AG08395 (cell line): ENCODE measurements at regions not wholly inside any gene's neighbourhood (a gene's known extent, or its start where the extent isn't known, plus 50 kb on each side); places are given as distances from the start of the nearest gene placed in this dataset.
"Not testable (repeated sequence)": the region's sequence is repeated elsewhere in the genome, so short reads cannot be mapped to it uniquely, and the experiment has no call there.

Source experiments
- DNase-seq: peaks from one replicate; pipeline ENCODE4 v3.0.0; 2012; ENCODE audit warnings: mixed read lengths, low spot score

GRCh38 chr1:25171013-25171412 lies 61.3 kb downstream of the SYF2 start:
- not testable (repeated sequence) for DNase-seq

GRCh38 chr1:25170439-25170838 lies 61.9 kb downstream of the SYF2 start:
- DNase-seq = peak; percentile 1

- peak; percentile 1 for DNase-seq
Measured at GRCh38 chr1:25169610-25170009, 62.7 kb downstream of the SYF2 start.

DNA sequence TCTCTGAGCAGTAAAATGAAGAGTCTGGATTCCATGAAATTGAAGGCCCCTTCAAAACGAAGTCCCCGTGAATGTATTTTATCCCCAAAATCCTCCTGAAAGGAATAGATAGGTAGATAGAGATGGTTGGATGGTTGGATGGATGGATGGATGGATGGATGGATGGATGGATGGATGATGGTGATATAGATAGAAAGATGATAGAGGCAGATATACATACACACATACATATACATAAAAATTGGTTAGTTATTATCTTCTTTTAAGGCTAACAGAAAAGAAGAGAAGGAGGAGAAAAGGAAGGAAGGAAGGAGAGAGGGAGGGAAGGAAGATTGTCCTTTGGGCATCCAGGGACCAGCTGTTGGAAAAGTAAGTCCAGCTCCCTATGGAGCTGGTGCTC lies 63.1 kb downstream of the SYF2 start:
- no peak for DNase-seq

DNA sequence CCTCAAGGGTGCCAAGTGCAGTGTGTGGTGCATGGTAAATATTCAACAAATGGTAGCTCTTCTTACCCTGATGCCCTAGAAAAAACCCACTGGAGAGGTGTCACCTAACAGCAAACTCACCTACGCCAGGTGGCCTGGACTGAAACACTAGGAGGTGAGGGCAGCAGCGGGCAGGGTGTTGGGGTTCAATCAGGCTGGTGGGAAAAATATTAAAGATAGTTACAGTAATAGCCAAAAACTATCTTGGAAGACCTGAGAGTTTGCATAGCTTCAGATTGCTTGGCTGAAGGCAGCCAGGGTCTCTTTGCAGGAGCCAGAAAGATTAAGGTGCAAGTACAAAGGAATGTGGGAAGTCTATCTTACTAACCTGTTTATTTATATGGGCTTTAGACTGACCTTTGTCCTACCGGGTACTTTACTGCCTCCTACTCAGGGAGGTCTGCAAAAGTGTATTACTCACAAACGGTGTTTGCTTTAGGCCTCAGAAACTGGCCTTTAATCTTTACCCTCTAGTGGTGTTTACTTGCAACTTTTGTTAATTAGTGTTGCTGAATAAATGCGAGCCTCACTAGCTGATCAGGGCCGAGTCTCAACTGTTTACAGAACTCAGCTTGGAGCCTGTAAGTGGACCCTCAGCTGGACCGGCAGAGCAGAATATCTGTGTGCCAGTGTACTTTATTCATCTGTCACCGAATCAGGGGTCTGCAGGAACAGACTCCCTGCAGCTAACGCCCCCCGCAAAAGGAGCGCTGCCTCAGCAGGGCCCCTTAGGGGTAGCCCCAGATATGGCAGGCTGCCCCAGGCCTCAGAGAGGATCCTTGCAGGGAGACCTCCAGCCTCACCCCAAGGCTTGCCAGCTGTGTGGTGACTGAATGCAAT lies 63.9 kb downstream of the SYF2 start:
- peak; percentile 1 for DNase-seq

DNA sequence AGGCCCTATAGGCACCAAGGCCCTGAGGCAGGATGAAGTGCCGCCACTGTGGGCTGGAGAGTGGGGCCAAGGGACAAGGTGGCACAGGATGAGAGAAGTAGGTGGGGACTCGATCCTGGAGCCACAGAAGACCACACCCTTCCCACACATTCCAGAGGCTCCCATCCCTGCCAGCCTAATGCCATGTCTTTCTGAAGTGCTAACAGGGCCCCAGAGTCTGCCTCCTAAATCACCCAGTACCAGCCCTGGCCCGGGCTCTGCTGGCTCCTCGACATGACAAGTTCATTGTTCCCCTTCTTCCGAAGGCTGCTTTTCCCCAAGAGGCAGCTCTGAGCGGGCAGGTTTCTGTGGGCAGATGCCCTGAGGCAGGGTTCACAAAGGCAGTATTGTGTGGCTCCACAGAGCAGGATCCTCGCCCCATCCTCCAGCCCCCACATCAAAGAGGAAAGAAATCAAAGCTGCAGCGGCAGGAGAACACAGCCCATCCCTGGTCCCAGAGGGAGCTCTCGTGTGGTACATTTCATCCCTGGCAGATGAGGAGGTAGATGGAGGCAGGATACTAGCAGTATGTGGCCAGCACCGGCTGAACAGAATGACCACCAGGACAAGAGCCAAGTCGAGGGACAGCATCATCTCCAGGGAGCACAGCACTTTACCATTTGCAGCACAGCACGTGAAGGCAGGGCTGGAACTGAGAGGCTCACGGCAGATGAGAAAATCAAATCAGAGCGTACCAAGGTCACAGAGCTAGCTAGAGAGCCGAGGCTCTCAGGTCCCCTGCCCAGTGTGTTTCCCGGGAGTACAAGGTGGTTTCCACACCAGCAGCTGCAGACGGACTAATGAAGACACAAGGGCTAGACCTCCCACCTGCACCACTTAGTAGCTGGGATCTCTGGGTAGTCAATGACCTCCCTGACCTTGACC lies 64.8 kb downstream of the SYF2 start:
- DNase-seq = peak; percentile 1

DNA sequence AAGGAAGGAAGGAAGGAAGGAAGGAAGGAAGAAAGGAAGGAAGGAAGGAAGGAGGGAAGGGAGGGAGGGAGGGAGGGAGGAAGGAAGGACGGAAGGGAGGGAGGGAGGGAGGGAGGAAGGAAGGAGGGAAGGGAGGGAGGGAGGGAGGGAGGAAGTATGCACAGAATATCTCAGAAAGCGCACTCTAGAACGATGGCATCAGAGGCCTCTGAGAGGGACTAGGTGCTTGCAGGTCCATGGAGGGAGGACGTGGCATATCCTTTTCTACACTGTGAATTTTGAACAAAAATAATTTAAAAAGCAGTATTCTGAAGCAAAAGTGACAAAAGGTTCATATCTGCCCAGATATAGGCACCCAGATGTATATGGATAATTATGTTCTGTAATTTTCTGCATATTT lies 65.5 kb downstream of the SYF2 start:
- DNase-seq = no peak

- peak; percentile 1 for DNase-seq
Measured at GRCh38 chr1:25163986-25164385, 68.3 kb downstream of the SYF2 start.

DNA sequence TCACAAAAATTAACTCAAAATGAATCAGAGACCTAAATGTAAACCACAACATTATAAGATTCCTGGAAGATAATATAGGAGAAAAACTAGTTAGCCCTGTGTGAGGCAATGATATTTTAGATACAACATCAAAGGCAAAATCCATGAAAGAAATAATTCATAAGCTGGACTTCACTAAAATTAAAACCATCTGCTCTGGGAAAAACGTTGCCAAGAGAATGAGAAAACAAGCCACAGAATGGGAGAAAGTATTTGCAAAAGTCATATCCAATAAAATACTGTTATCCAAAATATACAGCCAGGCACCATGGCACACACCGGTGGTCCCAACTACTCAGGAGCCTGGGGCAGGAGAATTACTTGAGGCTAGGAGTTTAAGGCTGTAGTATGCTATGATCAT lies 70.3 kb downstream of the SYF2 start:
- peak; percentile 17 for DNase-seq

GRCh38 chr1:25157846-25158245 lies 74.5 kb downstream of the SYF2 start:
- no peak for DNase-seq

DNA sequence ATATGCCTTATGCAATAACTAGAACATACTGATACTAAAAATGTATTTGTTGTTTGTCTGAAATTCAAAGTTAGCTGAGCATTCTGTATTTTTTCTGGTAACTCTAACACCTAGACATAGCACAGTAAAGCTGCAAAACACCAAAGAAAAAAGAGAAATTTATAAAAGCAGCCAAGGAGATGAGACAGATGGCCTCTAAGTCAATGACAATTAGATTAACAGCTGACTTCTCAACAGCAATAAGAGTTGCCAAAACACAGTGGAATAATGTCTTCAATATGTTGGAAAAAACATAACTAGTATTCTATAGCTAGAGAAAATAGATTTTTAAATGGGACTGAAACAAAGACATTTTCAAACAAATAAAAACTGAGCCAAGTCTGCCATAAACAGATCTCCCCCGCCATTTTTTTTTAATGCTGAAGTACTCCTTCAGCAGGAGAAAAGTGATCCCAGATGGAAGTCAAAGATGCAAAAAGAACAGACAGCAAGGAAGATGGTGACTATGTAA lies 81.3 kb downstream of the SYF2 start:
- DNase-seq = no peak

- DNase-seq = no peak
Measured at GRCh38 chr1:25148673-25149300, 83.5 kb downstream of the SYF2 start.

DNA sequence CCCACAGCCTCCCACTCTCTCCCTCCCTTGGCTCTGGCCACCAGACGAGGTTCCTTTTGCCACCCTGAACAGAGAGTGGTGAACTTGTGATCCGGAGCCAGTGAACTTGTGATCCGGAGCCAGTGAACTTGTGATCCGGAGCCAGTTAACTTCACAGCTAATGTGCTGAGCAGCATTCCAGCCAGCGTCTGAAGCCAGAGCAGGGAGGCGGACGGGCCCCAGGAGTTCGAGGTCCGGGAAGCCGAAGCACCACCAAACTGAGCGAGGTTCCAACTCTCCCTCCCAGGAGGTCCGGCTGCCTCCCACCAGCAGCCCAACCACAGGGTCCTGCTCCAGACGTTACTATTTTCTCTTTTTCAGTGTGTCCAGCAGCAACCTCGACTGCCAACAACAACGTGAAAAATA lies 85.8 kb downstream of the SYF2 start:
- no peak for DNase-seq

GRCh38 chr1:25145775-25146393 lies 86.4 kb downstream of the SYF2 start:
- no peak for DNase-seq

GRCh38 chr1:25140073-25140797 lies 92.1 kb downstream of the SYF2 start:
- no peak for DNase-seq

- no peak for DNase-seq
Measured at GRCh38 chr1:25137521-25138395, 94.5 kb downstream of the SYF2 start.

GRCh38 chr1:25137106-25137505 lies 95.2 kb downstream of the SYF2 start:
- DNase-seq = no peak

DNA sequence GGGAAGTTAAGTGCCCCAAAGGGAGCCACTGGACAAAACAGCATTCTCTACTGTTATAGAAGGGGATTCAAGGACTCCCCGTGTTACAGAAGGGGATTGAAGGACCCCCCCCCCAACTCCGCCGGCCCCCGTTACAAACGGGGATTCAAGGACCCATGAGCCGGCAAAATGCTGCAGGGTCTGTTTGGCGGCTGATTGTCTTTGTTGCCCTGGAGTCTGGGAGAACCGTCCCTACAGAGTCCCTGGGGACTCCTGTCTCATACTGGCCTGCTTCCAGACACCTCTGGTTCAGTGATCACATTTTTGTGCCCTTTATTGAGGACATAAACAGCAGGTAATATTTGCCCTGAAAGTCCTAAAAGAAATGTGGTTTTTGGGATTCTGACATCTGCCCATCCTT lies 96.4 kb downstream of the SYF2 start:
- DNase-seq = no peak

- DNase-seq = no peak
Measured at GRCh38 chr1:25134801-25135461, 97.4 kb downstream of the SYF2 start.

DNA sequence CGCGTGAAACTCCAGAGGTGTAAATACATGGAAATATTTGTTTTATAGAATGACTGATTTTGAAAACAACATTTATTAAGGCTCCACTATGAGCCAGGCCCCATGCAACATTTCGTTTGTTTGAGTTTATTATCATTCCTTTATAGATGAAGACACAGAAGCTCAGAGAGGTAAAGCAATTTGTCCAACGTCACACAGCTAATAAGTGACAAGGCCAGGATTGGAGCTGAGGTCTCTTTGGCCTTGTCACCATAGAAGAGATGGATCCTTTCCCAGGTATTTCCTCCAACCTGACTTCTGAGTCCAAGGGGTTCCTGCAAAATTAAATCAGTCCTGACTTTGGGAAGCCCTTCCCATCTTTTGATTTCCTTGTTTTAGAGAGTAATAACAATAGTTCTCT lies 98.0 kb downstream of the SYF2 start:
- no peak for DNase-seq
